GM23338 (cell line): ENCODE measurements at regions not wholly inside any gene's neighbourhood (a gene's known extent, or its start where the extent isn't known, plus 50 kb on each side); places are given as distances from the start of the nearest gene placed in this dataset.

Experiments
- EZH2phosphoT487 ChIP-seq: fragments of 200-600 bp; sonication (generic); IDR thresholded peaks from one replicate; pipeline ENCODE4 v1.8.1; 2018; ENCODE audit warnings: antibody characterized with exemption; ENCODE audit not compliant: unreplicated experiment
- ZNF114 ChIP-seq: fragments of 250-450 bp; sonication (Bioruptor Pico); IDR thresholded peaks from 2 replicates; pipeline ENCODE4 v1.5.0; 2020; ENCODE audit warnings: mild to moderate bottlenecking, moderate library complexity
- TF ChIP-seq, protein P1 (sequence below), 2 experiments: fragments of 200-600 bp in 1 of 2; sonication (generic) in 1 of 2; conservative IDR thresholded peaks; 2 replicates each; pipeline versions ENCODE4 v1.5.1 to v1.6.1; 2016 to 2017; ENCODE audit warnings: antibody characterized with exemption in 2 of 2, low read depth in 2 of 2, mild to moderate bottlenecking in 2 of 2, moderate library complexity in 1 of 2

DNA sequence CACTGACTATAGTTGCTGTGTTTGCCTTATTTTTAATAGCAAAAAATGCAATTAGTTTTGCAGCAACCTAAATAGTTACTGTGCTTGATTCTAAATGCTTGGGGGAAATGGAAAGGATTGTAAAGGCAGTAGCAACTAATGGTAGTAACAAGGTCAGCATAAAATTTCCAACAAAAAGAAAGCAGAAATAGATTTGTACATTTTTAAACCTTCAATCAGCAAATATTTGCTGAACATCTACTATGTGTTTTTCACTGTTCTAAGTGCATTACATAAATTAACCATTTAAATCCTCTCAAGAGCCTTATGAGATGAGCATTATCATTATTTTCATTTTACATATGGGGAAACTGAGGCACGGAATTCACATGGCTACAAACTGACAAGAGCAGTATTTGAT, 308.0 kb upstream of the UBE2E3 start:
- TF ChIP-seq ZNF114 (CRISPR knock-in tag) (no peak), EZH2phosphoT487 (no peak)
- TF ChIP-seq, protein P1, sequence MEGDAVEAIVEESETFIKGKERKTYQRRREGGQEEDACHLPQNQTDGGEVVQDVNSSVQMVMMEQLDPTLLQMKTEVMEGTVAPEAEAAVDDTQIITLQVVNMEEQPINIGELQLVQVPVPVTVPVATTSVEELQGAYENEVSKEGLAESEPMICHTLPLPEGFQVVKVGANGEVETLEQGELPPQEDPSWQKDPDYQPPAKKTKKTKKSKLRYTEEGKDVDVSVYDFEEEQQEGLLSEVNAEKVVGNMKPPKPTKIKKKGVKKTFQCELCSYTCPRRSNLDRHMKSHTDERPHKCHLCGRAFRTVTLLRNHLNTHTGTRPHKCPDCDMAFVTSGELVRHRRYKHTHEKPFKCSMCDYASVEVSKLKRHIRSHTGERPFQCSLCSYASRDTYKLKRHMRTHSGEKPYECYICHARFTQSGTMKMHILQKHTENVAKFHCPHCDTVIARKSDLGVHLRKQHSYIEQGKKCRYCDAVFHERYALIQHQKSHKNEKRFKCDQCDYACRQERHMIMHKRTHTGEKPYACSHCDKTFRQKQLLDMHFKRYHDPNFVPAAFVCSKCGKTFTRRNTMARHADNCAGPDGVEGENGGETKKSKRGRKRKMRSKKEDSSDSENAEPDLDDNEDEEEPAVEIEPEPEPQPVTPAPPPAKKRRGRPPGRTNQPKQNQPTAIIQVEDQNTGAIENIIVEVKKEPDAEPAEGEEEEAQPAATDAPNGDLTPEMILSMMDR (conservative IDR thresholded peaks at IDR 0.05; ENCODE audit: low read depth in 2 of 2), result no peak
